A673 (cell line): ENCODE measurements at regions not wholly inside any gene's neighbourhood (a gene's known extent, or its start where the extent isn't known, plus 50 kb on each side); places are given as distances from the start of the nearest gene placed in this dataset.

Source experiments
- BruUV-seq: library from RNA; stranded (reverse); fragments of 400-500 nt; replicated peaks from 2 replicates; lab custom pipeline; 2021; lab: Mats Ljungman, UMichigan
- CTCF ChIA-PET: fragments of 300-600 bp; sonication (Branson Sonifier 250); formaldehyde crosslinking; loops from one replicate; lab custom pipeline; 2022; ENCODE audit warnings: antibody characterized with exemption; lab: Charles Lee
- POLR2A ChIA-PET: fragments of 300-600 bp; sonication (Branson Sonifier 250); formaldehyde crosslinking; loops from one replicate; lab custom pipeline; 2022; ENCODE audit warnings: antibody characterized with exemption; ENCODE audit not compliant: low non-redundant PET; lab: Charles Lee
- DNase-seq: peaks from one replicate; pipeline ENCODE4 v3.0.0-alpha.2; 2015; ENCODE audit warnings: low spot score
- H3K27ac ChIP-seq: fragments of 200-600 bp; sonication (generic); 2 replicates; pipeline ENCODE4 v1.5.1; 2016; ENCODE audit warnings: mixed run types, low read depth, mild to moderate bottlenecking, mixed read lengths, antibody characterized with exemption, low read length; ENCODE audit not compliant: poor library complexity, severe bottlenecking
- H3K27me3 ChIP-seq: fragments of 200-600 bp; sonication (generic); replicated peaks from 2 replicates; pipeline ENCODE4 v1.6.1; 2017; ENCODE audit warnings: mixed run types, low read depth, mild to moderate bottlenecking, mixed read lengths, antibody characterized with exemption, low read length; ENCODE audit not compliant: insufficient read depth, poor library complexity
- H3K36me3 ChIP-seq: fragments of 200-600 bp; sonication (generic); 2 replicates; pipeline ENCODE4 v1.6.1; 2016; ENCODE audit warnings: mixed run types, mild to moderate bottlenecking, mixed read lengths, antibody characterized with exemption, low read length; ENCODE audit not compliant: insufficient read depth, poor library complexity, severe bottlenecking
- H3K4me1 ChIP-seq: fragments of 200-600 bp; sonication (generic); 2 replicates; pipeline ENCODE4 v1.6.1; 2017; ENCODE audit warnings: mixed run types, mild to moderate bottlenecking, mixed read lengths, antibody characterized with exemption, low read length; ENCODE audit not compliant: insufficient read depth, poor library complexity, severe bottlenecking
- H3K4me3 ChIP-seq: fragments of 200-600 bp; sonication (generic); 2 replicates; pipeline ENCODE4 v1.5.1; 2016; ENCODE audit warnings: low read depth, mixed run types, mild to moderate bottlenecking, mixed read lengths, low read length; ENCODE audit not compliant: poor library complexity, severe bottlenecking
- H3K9me3 ChIP-seq: fragments of 200-600 bp; sonication (generic); 2 replicates; pipeline ENCODE4 v1.6.1; 2016; ENCODE audit warnings: mixed run types, low read depth, mild to moderate bottlenecking, mixed read lengths, antibody characterized with exemption, low read length; ENCODE audit not compliant: poor library complexity, severe bottlenecking
- EZH2 ChIP-seq: fragments of 200-600 bp; sonication (generic); IDR thresholded peaks from 2 replicates; pipeline ENCODE4 v1.6.1; 2017; ENCODE audit warnings: borderline replicate concordance, low read depth, mild to moderate bottlenecking, mixed read lengths, antibody characterized with exemption, low read length; ENCODE audit not compliant: poor library complexity, severe bottlenecking
- intact Hi-C: fragments of 100-400 bp; cut with micrococcal nuclease; formaldehyde crosslinking; loops from one replicate; pipeline ENCODE4 v1.10.0; 2022; ENCODE audit not compliant: unreplicated experiment
- TF ChIP-seq, protein P1 (sequence below): fragments of 300-800, 200-600 bp; sonication (generic); conservative IDR thresholded peaks from 2 replicates; pipeline ENCODE4 v1.5.1; 2017; ENCODE audit warnings: low read depth, mild to moderate bottlenecking, antibody characterized with exemption, low read length, moderate library complexity, mixed read lengths

GRCh38 chr6:132202574-132202973 lies 198.7 kb downstream of the MOXD1 start:
- Histone ChIP-seq H3K27me3 (no peaks in the 10 kb centered on the region), H3K4me3 (no peak overlapping the region), H3K36me3 (no peaks in the 10 kb centered on the region), H3K27ac (no peak overlapping the region), H3K4me1 (no peaks in the 10 kb centered on the region), H3K9me3 (no peaks in the 10 kb centered on the region)
- intact Hi-C loops: no loop called here
- BruUV-seq: no TSS peak
- TF ChIP-seq EZH2: no peak
- TF ChIP-seq, protein P1, sequence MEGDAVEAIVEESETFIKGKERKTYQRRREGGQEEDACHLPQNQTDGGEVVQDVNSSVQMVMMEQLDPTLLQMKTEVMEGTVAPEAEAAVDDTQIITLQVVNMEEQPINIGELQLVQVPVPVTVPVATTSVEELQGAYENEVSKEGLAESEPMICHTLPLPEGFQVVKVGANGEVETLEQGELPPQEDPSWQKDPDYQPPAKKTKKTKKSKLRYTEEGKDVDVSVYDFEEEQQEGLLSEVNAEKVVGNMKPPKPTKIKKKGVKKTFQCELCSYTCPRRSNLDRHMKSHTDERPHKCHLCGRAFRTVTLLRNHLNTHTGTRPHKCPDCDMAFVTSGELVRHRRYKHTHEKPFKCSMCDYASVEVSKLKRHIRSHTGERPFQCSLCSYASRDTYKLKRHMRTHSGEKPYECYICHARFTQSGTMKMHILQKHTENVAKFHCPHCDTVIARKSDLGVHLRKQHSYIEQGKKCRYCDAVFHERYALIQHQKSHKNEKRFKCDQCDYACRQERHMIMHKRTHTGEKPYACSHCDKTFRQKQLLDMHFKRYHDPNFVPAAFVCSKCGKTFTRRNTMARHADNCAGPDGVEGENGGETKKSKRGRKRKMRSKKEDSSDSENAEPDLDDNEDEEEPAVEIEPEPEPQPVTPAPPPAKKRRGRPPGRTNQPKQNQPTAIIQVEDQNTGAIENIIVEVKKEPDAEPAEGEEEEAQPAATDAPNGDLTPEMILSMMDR: no peak
- POLR2A ChIA-PET: no interaction called here
- peak; percentile 27 for DNase-seq
- CTCF ChIA-PET: no interaction called here

DNA sequence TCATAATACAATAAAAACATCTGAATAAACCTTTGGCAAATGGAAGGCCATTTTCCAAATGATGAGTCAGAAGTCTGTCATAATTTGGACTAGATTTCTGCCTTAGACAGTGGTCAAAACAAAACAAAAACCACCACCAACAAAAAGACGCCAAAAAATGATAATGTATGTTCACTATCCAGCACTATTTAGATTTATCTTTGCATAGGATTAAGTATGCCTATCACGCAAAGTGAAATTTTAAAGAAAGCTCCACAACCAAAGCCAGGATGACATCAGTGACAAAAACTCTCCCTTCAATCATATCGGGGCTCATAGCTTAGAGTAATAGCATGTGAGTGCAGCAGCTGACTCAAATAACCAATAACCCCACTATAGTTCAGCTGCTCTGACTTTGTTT lies 201.9 kb downstream of the MOXD1 start:
- H3K9me3 ChIP-seq: no peaks in the 10 kb centered on the region
- BruUV-seq: no TSS peak
- ChIA-PET CTCF (no interaction called here), POLR2A (no interaction called here)
- intact Hi-C loops: no loop called here
- H3K36me3 ChIP-seq: no peaks in the 10 kb centered on the region
- no peak for DNase-seq
- no peak overlapping the region for H3K27ac ChIP-seq
- H3K27me3 ChIP-seq: no peaks in the 10 kb centered on the region
- H3K4me1 ChIP-seq: no peaks in the 10 kb centered on the region
- TF ChIP-seq, protein P1: no peak
- TF ChIP-seq EZH2: no peak
- H3K4me3 ChIP-seq: no peak overlapping the region

DNA sequence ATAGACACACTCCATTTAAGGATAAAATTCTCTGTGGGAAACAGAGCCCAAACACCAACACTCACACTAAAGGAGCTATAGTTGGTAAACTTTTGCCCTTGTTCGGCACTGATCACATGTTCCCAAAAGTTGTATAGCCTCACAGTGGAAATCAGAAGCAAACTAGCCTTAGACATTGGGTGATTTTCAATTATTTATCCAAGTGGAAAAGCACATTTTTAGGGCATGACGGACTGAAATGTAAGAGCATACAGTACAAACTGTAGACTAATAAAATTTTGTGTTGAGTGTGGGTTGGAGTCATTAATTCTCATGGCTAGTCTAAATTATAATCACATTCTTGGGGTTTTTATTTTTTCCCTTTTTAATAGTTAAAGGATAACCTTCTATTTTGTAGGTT lies 202.4 kb downstream of the MOXD1 start:
- Histone ChIP-seq H3K36me3 (no peaks in the 10 kb centered on the region), H3K27ac (no peak overlapping the region), H3K4me3 (no peak overlapping the region), H3K27me3 (no peaks in the 10 kb centered on the region), H3K4me1 (no peaks in the 10 kb centered on the region), H3K9me3 (no peaks in the 10 kb centered on the region)
- DNase-seq: no peak
- no TSS peak for BruUV-seq
- TF ChIP-seq EZH2: no peak
- TF ChIP-seq, protein P1: no peak
- ChIA-PET POLR2A (no interaction called here), CTCF (no interaction called here)
- intact Hi-C loops: no loop called here
